A673 (cell line): ENCODE measurements at regions not wholly inside any gene's neighbourhood (a gene's known extent, or its start where the extent isn't known, plus 50 kb on each side); places are given as distances from the start of the nearest gene placed in this dataset.

Experiments used
- BruUV-seq: library from RNA; stranded (reverse); fragments of 400-500 nt; replicated peaks from 2 replicates; lab custom pipeline; 2021; lab: Mats Ljungman, UMichigan
- CTCF ChIA-PET: fragments of 300-600 bp; sonication (Branson Sonifier 250); formaldehyde crosslinking; loops from one replicate; lab custom pipeline; 2022; ENCODE audit warnings: antibody characterized with exemption; lab: Charles Lee
- POLR2A ChIA-PET: fragments of 300-600 bp; sonication (Branson Sonifier 250); formaldehyde crosslinking; loops from one replicate; lab custom pipeline; 2022; ENCODE audit warnings: antibody characterized with exemption; ENCODE audit not compliant: low non-redundant PET; lab: Charles Lee
- DNase-seq: peaks from one replicate; pipeline ENCODE4 v3.0.0-alpha.2; 2015; ENCODE audit warnings: low spot score
- H3K27ac ChIP-seq: fragments of 200-600 bp; sonication (generic); 2 replicates; pipeline ENCODE4 v1.5.1; 2016; ENCODE audit warnings: mixed run types, low read depth, mild to moderate bottlenecking, mixed read lengths, antibody characterized with exemption, low read length; ENCODE audit not compliant: poor library complexity, severe bottlenecking
- H3K27me3 ChIP-seq: fragments of 200-600 bp; sonication (generic); replicated peaks from 2 replicates; pipeline ENCODE4 v1.6.1; 2017; ENCODE audit warnings: mixed run types, low read depth, mild to moderate bottlenecking, mixed read lengths, antibody characterized with exemption, low read length; ENCODE audit not compliant: insufficient read depth, poor library complexity
- H3K36me3 ChIP-seq: fragments of 200-600 bp; sonication (generic); 2 replicates; pipeline ENCODE4 v1.6.1; 2016; ENCODE audit warnings: mixed run types, mild to moderate bottlenecking, mixed read lengths, antibody characterized with exemption, low read length; ENCODE audit not compliant: insufficient read depth, poor library complexity, severe bottlenecking
- H3K4me1 ChIP-seq: fragments of 200-600 bp; sonication (generic); 2 replicates; pipeline ENCODE4 v1.6.1; 2017; ENCODE audit warnings: mixed run types, mild to moderate bottlenecking, mixed read lengths, antibody characterized with exemption, low read length; ENCODE audit not compliant: insufficient read depth, poor library complexity, severe bottlenecking
- H3K4me3 ChIP-seq: fragments of 200-600 bp; sonication (generic); 2 replicates; pipeline ENCODE4 v1.5.1; 2016; ENCODE audit warnings: low read depth, mixed run types, mild to moderate bottlenecking, mixed read lengths, low read length; ENCODE audit not compliant: poor library complexity, severe bottlenecking
- H3K9me3 ChIP-seq: fragments of 200-600 bp; sonication (generic); 2 replicates; pipeline ENCODE4 v1.6.1; 2016; ENCODE audit warnings: mixed run types, low read depth, mild to moderate bottlenecking, mixed read lengths, antibody characterized with exemption, low read length; ENCODE audit not compliant: poor library complexity, severe bottlenecking
- EZH2 ChIP-seq: fragments of 200-600 bp; sonication (generic); IDR thresholded peaks from 2 replicates; pipeline ENCODE4 v1.6.1; 2017; ENCODE audit warnings: borderline replicate concordance, low read depth, mild to moderate bottlenecking, mixed read lengths, antibody characterized with exemption, low read length; ENCODE audit not compliant: poor library complexity, severe bottlenecking
- intact Hi-C: fragments of 100-400 bp; cut with micrococcal nuclease; formaldehyde crosslinking; loops from one replicate; pipeline ENCODE4 v1.10.0; 2022; ENCODE audit not compliant: unreplicated experiment
- TF ChIP-seq, protein P1 (sequence below): fragments of 300-800, 200-600 bp; sonication (generic); conservative IDR thresholded peaks from 2 replicates; pipeline ENCODE4 v1.5.1; 2017; ENCODE audit warnings: low read depth, mild to moderate bottlenecking, antibody characterized with exemption, low read length, moderate library complexity, mixed read lengths

- ChIA-PET CTCF (no interaction called here), POLR2A (no interaction called here)
- no TSS peak for BruUV-seq
- Histone ChIP-seq H3K27ac (no peak overlapping the region), H3K27me3 (no peaks in the 10 kb centered on the region), H3K9me3 (no peaks in the 10 kb centered on the region), H3K36me3 (no peaks in the 10 kb centered on the region), H3K4me1 (peaks cover 7% of the 10 kb centered on the region), H3K4me3 (no peak overlapping the region)
- intact Hi-C loops: no loop called here
- DNase-seq: no peak
- no peak for TF ChIP-seq EZH2
- TF ChIP-seq, protein P1, sequence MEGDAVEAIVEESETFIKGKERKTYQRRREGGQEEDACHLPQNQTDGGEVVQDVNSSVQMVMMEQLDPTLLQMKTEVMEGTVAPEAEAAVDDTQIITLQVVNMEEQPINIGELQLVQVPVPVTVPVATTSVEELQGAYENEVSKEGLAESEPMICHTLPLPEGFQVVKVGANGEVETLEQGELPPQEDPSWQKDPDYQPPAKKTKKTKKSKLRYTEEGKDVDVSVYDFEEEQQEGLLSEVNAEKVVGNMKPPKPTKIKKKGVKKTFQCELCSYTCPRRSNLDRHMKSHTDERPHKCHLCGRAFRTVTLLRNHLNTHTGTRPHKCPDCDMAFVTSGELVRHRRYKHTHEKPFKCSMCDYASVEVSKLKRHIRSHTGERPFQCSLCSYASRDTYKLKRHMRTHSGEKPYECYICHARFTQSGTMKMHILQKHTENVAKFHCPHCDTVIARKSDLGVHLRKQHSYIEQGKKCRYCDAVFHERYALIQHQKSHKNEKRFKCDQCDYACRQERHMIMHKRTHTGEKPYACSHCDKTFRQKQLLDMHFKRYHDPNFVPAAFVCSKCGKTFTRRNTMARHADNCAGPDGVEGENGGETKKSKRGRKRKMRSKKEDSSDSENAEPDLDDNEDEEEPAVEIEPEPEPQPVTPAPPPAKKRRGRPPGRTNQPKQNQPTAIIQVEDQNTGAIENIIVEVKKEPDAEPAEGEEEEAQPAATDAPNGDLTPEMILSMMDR: no peak
These were observed 88.5 kb upstream of the VAV3 start for GRCh38 chr1:108053270-108054013.

DNA sequence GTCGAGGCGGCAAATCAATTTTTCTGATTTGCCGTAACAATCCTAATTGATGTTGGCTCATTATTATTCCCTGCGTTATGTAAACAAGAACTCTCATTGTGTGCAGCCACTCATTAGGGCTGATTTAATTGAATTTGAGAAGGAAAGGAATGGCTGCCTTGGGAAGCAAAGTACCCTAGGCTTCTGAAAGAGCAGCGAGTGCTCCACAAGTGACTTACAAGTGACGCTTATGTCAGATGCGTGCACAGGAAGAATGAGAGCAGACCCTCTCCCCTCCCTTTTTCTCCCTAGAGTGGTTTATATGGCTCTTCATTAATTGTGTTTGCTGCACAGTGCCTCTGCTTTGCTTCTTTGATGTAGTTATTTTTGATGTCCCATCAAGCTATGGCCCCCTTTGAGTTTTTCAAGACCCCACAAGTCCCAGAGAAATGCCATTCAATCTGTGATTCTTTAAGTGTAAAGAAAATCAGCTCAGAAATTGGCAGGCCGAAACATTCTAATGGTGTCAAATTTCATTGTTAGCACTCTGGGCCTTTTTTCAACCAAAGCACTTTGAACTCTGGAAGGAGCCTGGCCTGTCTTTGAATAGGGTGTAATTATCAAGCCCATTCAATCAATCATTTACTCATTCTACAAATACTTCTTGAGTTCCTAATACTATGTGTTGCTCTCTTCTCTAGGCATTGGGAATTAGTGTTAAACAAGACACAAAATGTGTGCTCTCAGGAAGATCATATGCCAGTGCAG, 86.8 kb upstream of the VAV3 start:
- no TSS peak for BruUV-seq
- H3K27me3 ChIP-seq: no peaks in the 10 kb centered on the region
- ChIA-PET POLR2A (no interaction called here), CTCF (no interaction called here)
- H3K4me3 ChIP-seq: no peak overlapping the region
- DNase-seq: no peak
- H3K36me3 ChIP-seq: no peaks in the 10 kb centered on the region
- H3K27ac ChIP-seq: no peak overlapping the region
- H3K9me3 ChIP-seq: no peaks in the 10 kb centered on the region
- no peaks in the 10 kb centered on the region for H3K4me1 ChIP-seq
- intact Hi-C loops: no loop called here
- TF ChIP-seq, protein P1: no peak
- no peak for TF ChIP-seq EZH2

DNA sequence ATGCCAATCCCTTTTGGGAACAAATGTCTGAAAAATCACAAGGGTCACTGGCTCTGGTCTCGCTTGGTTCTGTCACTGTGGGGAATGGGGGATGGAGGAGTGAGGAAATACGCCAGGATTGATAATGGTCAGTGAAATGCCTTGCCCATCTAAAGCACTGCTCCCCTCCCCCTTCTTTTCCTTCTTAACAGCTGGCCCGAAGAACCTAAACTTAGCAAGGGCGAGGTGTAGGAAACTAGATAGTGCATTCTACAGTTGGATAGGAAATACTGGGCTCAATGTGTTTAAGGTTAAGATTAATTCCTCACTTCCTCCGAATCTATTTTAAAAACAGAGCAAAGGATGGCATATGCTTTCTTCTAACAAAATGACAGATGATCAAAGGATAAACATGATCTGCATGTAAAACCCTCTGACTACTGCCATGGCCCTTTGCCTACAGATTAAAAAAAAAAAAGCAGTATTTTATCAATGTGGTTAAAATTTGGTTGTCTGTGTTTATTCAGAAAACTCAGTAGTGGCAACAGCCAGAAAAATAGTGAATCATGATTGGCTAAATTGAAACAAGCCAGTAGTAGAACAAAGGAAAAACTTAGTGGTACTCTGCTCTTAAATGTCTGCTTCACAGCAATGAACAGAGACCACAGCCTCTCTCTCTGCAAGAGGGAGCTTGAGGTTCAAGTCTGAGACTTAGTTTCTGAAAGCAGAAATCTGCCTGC, 86.1 kb upstream of the VAV3 start:
- Histone ChIP-seq H3K27ac (no peak overlapping the region), H3K36me3 (no peaks in the 10 kb centered on the region), H3K27me3 (no peaks in the 10 kb centered on the region), H3K4me1 (no peaks in the 10 kb centered on the region), H3K9me3 (no peaks in the 10 kb centered on the region), H3K4me3 (no peak overlapping the region)
- TF ChIP-seq EZH2: no peak
- TF ChIP-seq, protein P1: no peak
- BruUV-seq: no TSS peak
- ChIA-PET POLR2A (no interaction called here), CTCF (no interaction called here)
- DNase-seq: no peak
- intact Hi-C loops: no loop called here
